ENCODE measurements at regions not wholly inside any gene's neighbourhood (a gene's known extent, or its start where the extent isn't known, plus 50 kb on each side); places are given as distances from the start of the nearest gene placed in this dataset.

DNA sequence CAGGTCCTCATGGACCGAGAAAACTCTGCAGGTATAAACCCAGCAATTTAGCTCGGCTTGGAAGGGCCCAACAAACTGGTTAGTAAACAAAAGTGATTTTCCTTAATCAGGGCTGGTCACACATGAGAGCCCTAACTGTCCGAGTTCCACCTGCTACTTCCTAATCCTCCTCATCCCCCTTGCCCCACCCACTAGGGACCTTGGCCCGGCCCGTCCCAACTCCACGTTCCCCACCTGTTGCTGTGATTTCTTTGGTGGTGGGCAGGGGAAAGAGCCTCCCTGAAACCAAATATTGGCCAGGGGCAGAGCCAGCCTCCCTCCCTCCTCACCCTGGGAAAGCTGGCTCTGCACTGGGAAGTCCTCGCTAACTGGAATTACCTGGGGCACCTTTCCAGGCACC, 304.2 kb upstream of the PROX1 start:
- TF ChIP-seq SMC3 (IDR thresholded peaks at IDR 0.05; ENCODE audit: low read depth, low read length) (no peak), MAFK (IDR thresholded peaks at IDR 0.05; ENCODE audit: low read depth, low read length) (no peak), POLR2A (IDR thresholded peaks at IDR 0.05; ENCODE audit: low read depth, low read length) (no peak), RAD21 (IDR thresholded peaks at IDR 0.05; ENCODE audit: low read length) (no peak), BHLHE40 (IDR thresholded peaks at IDR 0.05; ENCODE audit: low read depth, low read length) (no peak), MAZ (IDR thresholded peaks at IDR 0.05; ENCODE audit: borderline replicate concordance, low read depth, low read length) (no peak), CHD1 (IDR thresholded peaks at IDR 0.05; ENCODE audit: low read depth, low read length) (no peak), MXI1 (IDR thresholded peaks at IDR 0.05; ENCODE audit: borderline replicate concordance, low read depth, low read length) (no peak), NFE2L2 (IDR thresholded peaks at IDR 0.05; ENCODE audit: low read depth, low read length) (no peak), CEBPB (IDR thresholded peaks at IDR 0.05; ENCODE audit: low read depth, low read length) (no peak)
- TF ChIP-seq, protein P1, sequence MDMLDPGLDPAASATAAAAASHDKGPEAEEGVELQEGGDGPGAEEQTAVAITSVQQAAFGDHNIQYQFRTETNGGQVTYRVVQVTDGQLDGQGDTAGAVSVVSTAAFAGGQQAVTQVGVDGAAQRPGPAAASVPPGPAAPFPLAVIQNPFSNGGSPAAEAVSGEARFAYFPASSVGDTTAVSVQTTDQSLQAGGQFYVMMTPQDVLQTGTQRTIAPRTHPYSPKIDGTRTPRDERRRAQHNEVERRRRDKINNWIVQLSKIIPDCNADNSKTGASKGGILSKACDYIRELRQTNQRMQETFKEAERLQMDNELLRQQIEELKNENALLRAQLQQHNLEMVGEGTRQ (IDR thresholded peaks at IDR 0.05; ENCODE audit: low read depth, low read length): no peak
- TF ChIP-seq, protein P2, sequence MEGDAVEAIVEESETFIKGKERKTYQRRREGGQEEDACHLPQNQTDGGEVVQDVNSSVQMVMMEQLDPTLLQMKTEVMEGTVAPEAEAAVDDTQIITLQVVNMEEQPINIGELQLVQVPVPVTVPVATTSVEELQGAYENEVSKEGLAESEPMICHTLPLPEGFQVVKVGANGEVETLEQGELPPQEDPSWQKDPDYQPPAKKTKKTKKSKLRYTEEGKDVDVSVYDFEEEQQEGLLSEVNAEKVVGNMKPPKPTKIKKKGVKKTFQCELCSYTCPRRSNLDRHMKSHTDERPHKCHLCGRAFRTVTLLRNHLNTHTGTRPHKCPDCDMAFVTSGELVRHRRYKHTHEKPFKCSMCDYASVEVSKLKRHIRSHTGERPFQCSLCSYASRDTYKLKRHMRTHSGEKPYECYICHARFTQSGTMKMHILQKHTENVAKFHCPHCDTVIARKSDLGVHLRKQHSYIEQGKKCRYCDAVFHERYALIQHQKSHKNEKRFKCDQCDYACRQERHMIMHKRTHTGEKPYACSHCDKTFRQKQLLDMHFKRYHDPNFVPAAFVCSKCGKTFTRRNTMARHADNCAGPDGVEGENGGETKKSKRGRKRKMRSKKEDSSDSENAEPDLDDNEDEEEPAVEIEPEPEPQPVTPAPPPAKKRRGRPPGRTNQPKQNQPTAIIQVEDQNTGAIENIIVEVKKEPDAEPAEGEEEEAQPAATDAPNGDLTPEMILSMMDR (conservative IDR thresholded peaks at IDR 0.05; ENCODE audit: low read depth, low read length): no peak
- TF ChIP-seq, protein P3, sequence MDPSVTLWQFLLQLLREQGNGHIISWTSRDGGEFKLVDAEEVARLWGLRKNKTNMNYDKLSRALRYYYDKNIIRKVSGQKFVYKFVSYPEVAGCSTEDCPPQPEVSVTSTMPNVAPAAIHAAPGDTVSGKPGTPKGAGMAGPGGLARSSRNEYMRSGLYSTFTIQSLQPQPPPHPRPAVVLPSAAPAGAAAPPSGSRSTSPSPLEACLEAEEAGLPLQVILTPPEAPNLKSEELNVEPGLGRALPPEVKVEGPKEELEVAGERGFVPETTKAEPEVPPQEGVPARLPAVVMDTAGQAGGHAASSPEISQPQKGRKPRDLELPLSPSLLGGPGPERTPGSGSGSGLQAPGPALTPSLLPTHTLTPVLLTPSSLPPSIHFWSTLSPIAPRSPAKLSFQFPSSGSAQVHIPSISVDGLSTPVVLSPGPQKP (IDR thresholded peaks at IDR 0.05; ENCODE audit: borderline replicate concordance, low read depth, low read length): no peak

All from IMR-90 (cell line).